Left ventricle myocardium inferior (tissue), 1 donor: ENCODE measurements at regions not wholly inside any gene's neighbourhood (a gene's known extent, or its start where the extent isn't known, plus 50 kb on each side); places are given as distances from the start of the nearest gene placed in this dataset.

ENCODE experiments used
- DNase-seq: peaks from one replicate; pipeline ENCODE4 v3.0.0-alpha.2; 2020
- H3K27ac ChIP-seq: fragments of 200-600 bp; replicated peaks from 2 replicates; pipeline ENCODE4 v1.8.0; 2021
- H3K27me3 ChIP-seq: fragments of 200-600 bp; 2 replicates; pipeline ENCODE4 v1.8.0; 2021; ENCODE audit warnings: low read depth
- H3K36me3 ChIP-seq: fragments of 200-600 bp; 2 replicates; pipeline ENCODE4 v1.8.0; 2021
- H3K4me1 ChIP-seq: fragments of 200-600 bp; 2 replicates; pipeline ENCODE4 v1.8.0; 2021
- H3K4me3 ChIP-seq: fragments of 200-600 bp; 2 replicates; pipeline ENCODE4 v1.8.0; 2021; ENCODE audit warnings: mild to moderate bottlenecking, moderate library complexity
- H3K9me3 ChIP-seq: fragments of 200-600 bp; replicated peaks from 2 replicates; pipeline ENCODE4 v1.8.0; 2021
- CTCF ChIP-seq: fragments of 200-600 bp; IDR thresholded peaks from 2 replicates; pipeline ENCODE4 v1.8.0; 2021; ENCODE audit warnings: antibody characterized with exemption, mild to moderate bottlenecking, borderline replicate concordance
- intact Hi-C: fragments of 100-400 bp; cut with micrococcal nuclease; formaldehyde crosslinking; loops from one replicate; pipeline ENCODE4 v1.11.0; 2022
- donor health status: DM: no; HTN: yes; CAD: no; lungs with severe emphysema.

GRCh38 chr9:4933861-4934260 lies 51.2 kb upstream of the JAK2 start:
- Histone ChIP-seq H3K27ac (no peak overlapping the region), H3K36me3 (no peaks in the 10 kb centered on the region), H3K27me3 (no peaks in the 10 kb centered on the region), H3K4me3 (no peak overlapping the region), H3K4me1 (peaks cover 45% of the 10 kb centered on the region), H3K9me3 (no peaks in the 10 kb centered on the region)
- no peak for DNase-seq
- intact Hi-C loops: no loop called here
- TF ChIP-seq CTCF: no peak

- H3K4me1 ChIP-seq: peaks cover 50% of the 10 kb centered on the region
- TF ChIP-seq CTCF: no peak
- intact Hi-C loops: no loop called here
- H3K27me3 ChIP-seq: no peaks in the 10 kb centered on the region
- no peak overlapping the region for H3K27ac ChIP-seq
- no peak overlapping the region for H3K4me3 ChIP-seq
- H3K36me3 ChIP-seq: no peaks in the 10 kb centered on the region
- no peaks in the 10 kb centered on the region for H3K9me3 ChIP-seq
- DNase-seq: no peak
Measured at GRCh38 chr9:4935001-4935672, 49.9 kb upstream of the JAK2 start.
